Caco-2 (cell line): ENCODE measurements at regions not wholly inside any gene's neighbourhood (a gene's known extent, or its start where the extent isn't known, plus 50 kb on each side); places are given as distances from the start of the nearest gene placed in this dataset.

Experiments used
- BruUV-seq: library from RNA; stranded (reverse); fragments of 400-500 nt; replicated peaks from 2 replicates; lab custom pipeline; 2021; lab: Mats Ljungman, UMichigan
- CTCF ChIA-PET: fragments of 300-600 bp; sonication (Branson Sonifier 250); formaldehyde crosslinking; loops from one replicate; lab custom pipeline; 2022; ENCODE audit warnings: antibody characterized with exemption; lab: Charles Lee
- POLR2A ChIA-PET: fragments of 300-600 bp; sonication (Branson Sonifier 250); formaldehyde crosslinking; loops from one replicate; lab custom pipeline; 2022; ENCODE audit warnings: antibody characterized with exemption; lab: Charles Lee
- DNase-seq, 2 experiments: peaks; one replicate each; pipeline versions ENCODE4 v3.0.0 to v3.0.0-alpha.2; 2020 to 2022
- H3K27me3 ChIP-seq: replicated peaks from 2 replicates; pipeline ENCODE4 v1.6.0; 2011; ENCODE audit warnings: low read length; ENCODE audit not compliant: control insufficient read depth, insufficient read depth
- H3K36me3 ChIP-seq: 2 replicates; pipeline ENCODE4 v1.5.1; 2011; ENCODE audit warnings: low read length; ENCODE audit not compliant: control insufficient read depth, insufficient read depth
- H3K4me1 ChIP-seq: fragments of 250-450 bp; sonication (Bioruptor Pico); 2 replicates; pipeline ENCODE4 v1.5.1; 2020; ENCODE audit warnings: mild to moderate bottlenecking
- H3K4me3 ChIP-seq: 2 replicates; pipeline ENCODE4 v1.5.1; 2011; ENCODE audit warnings: low read depth, mild to moderate bottlenecking, control low read depth, low read length
- H3K9me3 ChIP-seq: fragments of 250-450 bp; sonication (Bioruptor Pico); 2 replicates; pipeline ENCODE4 v1.5.1; 2020; ENCODE audit warnings: mild to moderate bottlenecking, moderate library complexity
- H3K27ac Mint-ChIP-seq: one replicate; pipeline ENCODE4 v1.8.0; 2022; ENCODE audit warnings: mixed read lengths; ENCODE audit not compliant: unreplicated experiment
- H3K27me3 Mint-ChIP-seq: one replicate; pipeline ENCODE4 v1.8.0; 2022; ENCODE audit warnings: mixed read lengths; ENCODE audit not compliant: insufficient read depth, unreplicated experiment
- H3K36me3 Mint-ChIP-seq: one replicate; pipeline ENCODE4 v1.8.0; 2022; ENCODE audit warnings: mild to moderate bottlenecking, mixed read lengths; ENCODE audit not compliant: insufficient read depth, unreplicated experiment
- H3K4me1 Mint-ChIP-seq: one replicate; pipeline ENCODE4 v1.8.0; 2022; ENCODE audit warnings: low read depth, mixed read lengths; ENCODE audit not compliant: unreplicated experiment
- H3K4me3 Mint-ChIP-seq: one replicate; pipeline ENCODE4 v1.8.0; 2022; ENCODE audit warnings: mild to moderate bottlenecking, moderate library complexity, mixed read lengths; ENCODE audit not compliant: unreplicated experiment
- H3K9me3 Mint-ChIP-seq: one replicate; pipeline ENCODE4 v1.8.0; 2022; ENCODE audit warnings: mixed read lengths; ENCODE audit not compliant: unreplicated experiment
- intact Hi-C: fragments of 100-400 bp; cut with micrococcal nuclease; formaldehyde crosslinking; loops from one replicate; pipeline ENCODE4 v1.10.0; 2022; ENCODE audit not compliant: unreplicated experiment
- TF ChIP-seq, protein P1 (sequence below), 2 experiments: fragments of 200-600 bp in 1 of 2; IDR thresholded peaks; 1 replicate in 1 of 2; 2 replicates in 1 of 2; pipeline versions ENCODE4 v1.5.1 to v1.8.0; 2011 to 2022; ENCODE audit warnings: antibody characterized with exemption in 1 of 2, control low read depth in 1 of 2, inconsistent platforms in 1 of 2, low read depth in 1 of 2, low read length in 1 of 2, mild to moderate bottlenecking in 1 of 2, moderate library complexity in 1 of 2; ENCODE audit not compliant: insufficient read depth in 1 of 2, severe bottlenecking in 1 of 2, unreplicated experiment in 1 of 2

GRCh38 chr6:87968435-87969278, 79.0 kb upstream of the SPACA1 start:
- TF ChIP-seq, protein P1, sequence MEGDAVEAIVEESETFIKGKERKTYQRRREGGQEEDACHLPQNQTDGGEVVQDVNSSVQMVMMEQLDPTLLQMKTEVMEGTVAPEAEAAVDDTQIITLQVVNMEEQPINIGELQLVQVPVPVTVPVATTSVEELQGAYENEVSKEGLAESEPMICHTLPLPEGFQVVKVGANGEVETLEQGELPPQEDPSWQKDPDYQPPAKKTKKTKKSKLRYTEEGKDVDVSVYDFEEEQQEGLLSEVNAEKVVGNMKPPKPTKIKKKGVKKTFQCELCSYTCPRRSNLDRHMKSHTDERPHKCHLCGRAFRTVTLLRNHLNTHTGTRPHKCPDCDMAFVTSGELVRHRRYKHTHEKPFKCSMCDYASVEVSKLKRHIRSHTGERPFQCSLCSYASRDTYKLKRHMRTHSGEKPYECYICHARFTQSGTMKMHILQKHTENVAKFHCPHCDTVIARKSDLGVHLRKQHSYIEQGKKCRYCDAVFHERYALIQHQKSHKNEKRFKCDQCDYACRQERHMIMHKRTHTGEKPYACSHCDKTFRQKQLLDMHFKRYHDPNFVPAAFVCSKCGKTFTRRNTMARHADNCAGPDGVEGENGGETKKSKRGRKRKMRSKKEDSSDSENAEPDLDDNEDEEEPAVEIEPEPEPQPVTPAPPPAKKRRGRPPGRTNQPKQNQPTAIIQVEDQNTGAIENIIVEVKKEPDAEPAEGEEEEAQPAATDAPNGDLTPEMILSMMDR (IDR thresholded peaks at IDR 0.05; ENCODE audit: insufficient read depth in 1 of 2, low read depth in 1 of 2, low read length in 1 of 2, severe bottlenecking in 1 of 2, unreplicated experiment in 1 of 2) = peak in 1 of 2 experiments; percentile 8
- Mint-ChIP-seq H3K9me3 (peaks cover 9% of the 10 kb centered on the region), H3K27ac (no peak overlapping the region), H3K4me3 (no peak overlapping the region), H3K4me1 (no peaks in the 10 kb centered on the region), H3K27me3 (peaks cover 3% of the 10 kb centered on the region), H3K36me3 (no peaks in the 10 kb centered on the region)
- intact Hi-C loops = no loop called here
- ChIA-PET POLR2A (no interaction called here), CTCF (no interaction called here)
- H3K4me3 ChIP-seq = peak overlapping the region; percentile 16
- no TSS peak for BruUV-seq
- peaks cover 9% of the 10 kb centered on the region; the same call in 1 of the 2 replicates for H3K4me1 ChIP-seq
- no peaks in the 10 kb centered on the region for H3K36me3 ChIP-seq
- DNase-seq = peak in 1 of 2 experiments; percentile 9
- no peaks in the 10 kb centered on the region for H3K9me3 ChIP-seq
- H3K27me3 ChIP-seq = no peaks in the 10 kb centered on the region

- no peak overlapping the region for H3K27ac Mint-ChIP-seq
- CTCF ChIA-PET = no interaction called here
Observed at GRCh38 chr6:87965806-87966205, 81.8 kb upstream of the SPACA1 start.

GRCh38 chr6:87959083-87959482, 88.6 kb upstream of the SPACA1 start:
- CTCF ChIA-PET = no interaction called here
- Histone ChIP-seq H3K27me3 (no peaks in the 10 kb centered on the region), H3K4me1 (no peaks in the 10 kb centered on the region), H3K4me3 (no peak overlapping the region), H3K9me3 (no peaks in the 10 kb centered on the region), H3K36me3 (no peaks in the 10 kb centered on the region)
- Mint-ChIP-seq H3K4me1 (no peaks in the 10 kb centered on the region), H3K36me3 (no peaks in the 10 kb centered on the region), H3K27me3 (peaks cover 7% of the 10 kb centered on the region), H3K27ac (no peak overlapping the region), H3K9me3 (no peaks in the 10 kb centered on the region), H3K4me3 (no peak overlapping the region)
- TF ChIP-seq, protein P1 (IDR thresholded peaks at IDR 0.05; ENCODE audit: insufficient read depth in 1 of 2, low read depth in 1 of 2, low read length in 1 of 2, severe bottlenecking in 1 of 2, unreplicated experiment in 1 of 2) = no peak
- DNase-seq = no peak
- POLR2A ChIA-PET = no interaction called here
- BruUV-seq = no TSS peak
- intact Hi-C loops = no loop called here

More at GRCh38 chr6:87965806-87966205, 81.8 kb upstream of the SPACA1 start:
- POLR2A ChIA-PET = no interaction called here
- H3K4me1 ChIP-seq = no peaks in the 10 kb centered on the region
- Mint-ChIP-seq H3K4me3 (no peak overlapping the region), H3K4me1 (no peaks in the 10 kb centered on the region), H3K27me3 (peaks cover 3% of the 10 kb centered on the region), H3K36me3 (no peaks in the 10 kb centered on the region), H3K9me3 (peaks cover 9% of the 10 kb centered on the region)
- no peaks in the 10 kb centered on the region for H3K36me3 ChIP-seq
- no peak overlapping the region for H3K4me3 ChIP-seq
- TF ChIP-seq, protein P1 (IDR thresholded peaks at IDR 0.05; ENCODE audit: insufficient read depth in 1 of 2, low read depth in 1 of 2, low read length in 1 of 2, severe bottlenecking in 1 of 2, unreplicated experiment in 1 of 2) = no peak
- intact Hi-C loops = no loop called here
- BruUV-seq = no TSS peak
- no peak for DNase-seq
- H3K9me3 ChIP-seq = no peaks in the 10 kb centered on the region
- no peaks in the 10 kb centered on the region for H3K27me3 ChIP-seq
